Left lung (tissue), 4 donors: ENCODE measurements at regions not wholly inside any gene's neighbourhood (a gene's known extent, or its start where the extent isn't known, plus 50 kb on each side); places are given as distances from the start of the nearest gene placed in this dataset.

Source experiments
- ATAC-seq: fragments of 200-7000 bp; cut with Tn5 transposase; one replicate; pipeline ENCODE4 v1.9.1; 2020; ENCODE audit warnings: moderate library complexity
- DNase-seq, 4 donors: peaks; one replicate each; pipeline ENCODE4 v3.0.0-alpha.2; 2013 to 2020
- H3K27ac ChIP-seq, 2 donors: fragments of 200-600 bp; sonication (generic) in 1 of 2; one replicate each; pipeline versions ENCODE4 v1.5.0 to v1.8.0; 2020 to 2021
- H3K27me3 ChIP-seq, 2 donors: fragments of 200-600 bp; sonication (generic) in 1 of 2; one replicate each; pipeline versions ENCODE4 v1.5.0 to v1.8.0; 2020 to 2021
- H3K36me3 ChIP-seq, 2 donors: fragments of 200-600 bp; sonication (generic) in 1 of 2; one replicate each; pipeline versions ENCODE4 v1.5.0 to v1.8.0; 2020 to 2021
- H3K4me1 ChIP-seq, 2 donors: fragments of 200-600 bp; one replicate each; pipeline ENCODE4 v1.8.0; 2021
- H3K4me3 ChIP-seq, 2 donors: fragments of 200-600 bp; sonication (generic) in 1 of 2; one replicate each; pipeline versions ENCODE4 v1.5.0 to v1.8.0; 2020 to 2021; ENCODE audit warnings: mild to moderate bottlenecking in 1 of 2
- H3K9me3 ChIP-seq, 2 donors: fragments of 200-600 bp; sonication (generic) in 1 of 2; one replicate each; pipeline versions ENCODE4 v1.5.0 to v1.8.0; 2020 to 2021
- intact Hi-C, 2 donors: fragments of 100-400 bp; cut with DNase I; formaldehyde crosslinking; loops; one replicate each; pipeline versions ENCODE4 v1.11.2 to v1.14.2; 2022
- TF ChIP-seq, protein P1 (sequence below), 2 donors: fragments of 200-600 bp; sonication (generic) in 1 of 2; IDR thresholded peaks; one replicate each; pipeline versions ENCODE4 v1.5.0 to v1.8.0; 2021; ENCODE audit warnings: antibody characterized with exemption in 2 of 2
- donor health status: DM: no; HTN: yes; CAD: no.
- donor health status: DM: no; HTN: no; CAD: no.

DNA sequence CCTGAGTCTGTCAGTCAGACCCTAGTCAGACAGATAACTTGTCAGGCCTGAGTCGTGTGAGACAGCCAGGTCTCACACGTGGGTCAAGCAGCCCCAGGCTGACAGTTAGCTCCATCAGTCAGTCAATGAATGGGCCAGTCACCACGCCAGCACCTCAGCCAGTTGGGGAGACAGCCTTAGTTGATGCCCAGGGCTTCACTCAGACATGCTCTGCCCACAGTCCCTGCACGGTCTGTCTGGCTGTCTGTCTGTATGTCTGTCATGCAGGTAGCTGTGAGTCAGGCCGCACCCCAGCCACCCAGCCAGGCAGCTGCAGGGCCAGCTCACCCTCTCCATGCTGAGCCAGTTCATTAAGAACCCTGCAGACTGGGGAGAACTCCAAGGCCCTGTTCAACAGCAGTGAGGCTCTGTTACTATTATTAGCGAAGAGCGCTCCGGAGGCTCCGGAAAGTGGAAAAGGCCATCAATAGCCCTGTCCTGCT, 141.1 kb upstream of the PCBD1 start:
- no peak overlapping the region for H3K4me3 ChIP-seq
- H3K27ac ChIP-seq = no peak overlapping the region
- H3K36me3 ChIP-seq = no peaks in the 10 kb centered on the region
- intact Hi-C loops = no loop called here
- DNase-seq = no peak
- no peaks in the 10 kb centered on the region for H3K27me3 ChIP-seq
- H3K9me3 ChIP-seq = no peaks in the 10 kb centered on the region
- no peaks in the 10 kb centered on the region for H3K4me1 ChIP-seq
- ATAC-seq = no peak
- TF ChIP-seq, protein P1, sequence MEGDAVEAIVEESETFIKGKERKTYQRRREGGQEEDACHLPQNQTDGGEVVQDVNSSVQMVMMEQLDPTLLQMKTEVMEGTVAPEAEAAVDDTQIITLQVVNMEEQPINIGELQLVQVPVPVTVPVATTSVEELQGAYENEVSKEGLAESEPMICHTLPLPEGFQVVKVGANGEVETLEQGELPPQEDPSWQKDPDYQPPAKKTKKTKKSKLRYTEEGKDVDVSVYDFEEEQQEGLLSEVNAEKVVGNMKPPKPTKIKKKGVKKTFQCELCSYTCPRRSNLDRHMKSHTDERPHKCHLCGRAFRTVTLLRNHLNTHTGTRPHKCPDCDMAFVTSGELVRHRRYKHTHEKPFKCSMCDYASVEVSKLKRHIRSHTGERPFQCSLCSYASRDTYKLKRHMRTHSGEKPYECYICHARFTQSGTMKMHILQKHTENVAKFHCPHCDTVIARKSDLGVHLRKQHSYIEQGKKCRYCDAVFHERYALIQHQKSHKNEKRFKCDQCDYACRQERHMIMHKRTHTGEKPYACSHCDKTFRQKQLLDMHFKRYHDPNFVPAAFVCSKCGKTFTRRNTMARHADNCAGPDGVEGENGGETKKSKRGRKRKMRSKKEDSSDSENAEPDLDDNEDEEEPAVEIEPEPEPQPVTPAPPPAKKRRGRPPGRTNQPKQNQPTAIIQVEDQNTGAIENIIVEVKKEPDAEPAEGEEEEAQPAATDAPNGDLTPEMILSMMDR (IDR thresholded peaks at IDR 0.05) = no peak

DNA sequence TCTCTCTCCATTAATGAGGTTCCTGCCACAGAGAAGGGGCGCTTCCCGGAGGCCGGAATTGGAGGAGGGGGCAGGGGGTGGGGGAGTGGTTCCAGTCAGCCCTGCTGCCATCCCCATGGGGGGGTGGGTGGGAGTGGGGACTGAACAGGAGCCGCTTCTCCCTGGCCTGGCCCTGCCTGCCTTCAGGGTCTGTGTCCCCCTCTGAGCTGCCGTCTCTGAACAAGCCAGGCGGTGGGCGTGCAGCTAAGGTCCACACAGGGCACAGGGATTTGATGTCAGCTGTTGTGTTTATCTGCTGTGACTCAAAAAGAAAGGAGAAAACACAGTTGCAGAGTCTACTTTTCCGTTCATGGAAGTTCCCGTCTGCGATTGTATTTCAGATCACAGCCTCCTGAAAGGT, 141.5 kb upstream of the PCBD1 start:
- H3K9me3 ChIP-seq = no peaks in the 10 kb centered on the region
- TF ChIP-seq, protein P1 (IDR thresholded peaks at IDR 0.05) = no peak
- DNase-seq (no peak), ATAC-seq (no peak)
- H3K27ac ChIP-seq = no peak overlapping the region
- intact Hi-C loops = no loop called here
- H3K27me3 ChIP-seq = no peaks in the 10 kb centered on the region
- no peak overlapping the region for H3K4me3 ChIP-seq
- no peaks in the 10 kb centered on the region for H3K4me1 ChIP-seq
- H3K36me3 ChIP-seq = no peaks in the 10 kb centered on the region

DNA sequence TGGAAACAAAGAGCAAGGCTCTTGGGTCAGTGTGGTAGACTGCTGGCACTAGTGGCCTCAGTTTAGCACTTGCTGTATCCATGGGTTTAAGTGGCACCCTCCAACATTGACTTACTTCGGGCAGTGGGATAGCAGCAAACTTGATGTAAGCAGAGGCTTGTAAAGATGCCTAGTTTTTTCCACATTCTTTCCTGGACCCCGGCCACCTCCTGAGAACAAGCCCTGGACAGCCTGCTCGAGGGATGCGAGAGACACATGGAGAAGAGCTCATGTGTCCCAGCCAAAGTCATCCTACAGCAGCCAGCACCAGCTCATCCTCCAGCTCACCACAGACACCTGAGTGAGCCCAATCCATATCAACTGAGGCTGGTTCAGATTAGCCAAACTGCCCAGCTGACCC, 142.7 kb upstream of the PCBD1 start:
- H3K27ac ChIP-seq = no peak overlapping the region
- intact Hi-C loops = no loop called here
- ATAC-seq (no peak), DNase-seq (no peak)
- TF ChIP-seq, protein P1 (IDR thresholded peaks at IDR 0.05) = no peak
- H3K36me3 ChIP-seq = no peaks in the 10 kb centered on the region
- H3K27me3 ChIP-seq = no peaks in the 10 kb centered on the region
- H3K4me3 ChIP-seq = no peak overlapping the region
- no peaks in the 10 kb centered on the region for H3K9me3 ChIP-seq
- no peaks in the 10 kb centered on the region for H3K4me1 ChIP-seq

DNA sequence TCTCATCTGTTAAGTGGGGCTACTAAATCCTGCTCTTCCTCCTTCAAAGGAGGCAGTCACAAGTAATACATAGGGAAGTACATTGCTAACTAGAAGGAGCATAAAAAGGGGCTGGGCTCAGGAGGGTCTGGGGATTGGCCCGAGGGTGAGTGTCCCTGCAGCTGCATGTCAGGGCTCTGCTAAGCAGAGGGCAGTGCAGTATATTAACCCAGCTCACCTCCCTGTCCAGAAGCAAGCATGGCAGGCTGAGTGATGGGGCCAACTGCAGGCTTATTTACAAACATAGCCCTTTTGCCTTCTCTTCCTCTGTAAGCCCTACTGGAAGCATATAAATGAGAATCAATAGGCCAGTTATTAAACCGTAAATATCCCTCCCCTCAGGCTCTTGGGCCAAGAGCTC, 143.2 kb upstream of the PCBD1 start:
- no peaks in the 10 kb centered on the region for H3K4me1 ChIP-seq
- no peak for ATAC-seq

DNA sequence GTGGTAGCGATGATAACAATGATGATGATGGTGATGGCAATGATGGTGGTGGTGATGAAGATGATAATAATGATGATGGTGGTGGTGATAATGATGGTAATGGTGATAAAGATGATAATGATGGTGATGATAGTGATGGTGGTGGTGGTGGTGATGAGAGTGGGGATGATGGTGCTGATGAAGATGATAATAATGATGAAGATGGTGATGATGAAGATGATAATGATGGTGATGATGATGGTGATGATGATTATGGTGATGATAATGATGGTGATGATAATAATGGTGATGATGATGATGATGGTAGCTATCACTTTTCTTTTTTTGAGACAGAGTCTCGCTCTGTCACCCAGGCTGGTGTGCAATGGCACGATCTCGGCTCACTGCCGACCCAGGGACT, 144.5 kb upstream of the PCBD1 start:
- Histone ChIP-seq H3K4me3 (no peak overlapping the region), H3K9me3 (no peaks in the 10 kb centered on the region), H3K4me1 (no peaks in the 10 kb centered on the region), H3K27ac (no peak overlapping the region), H3K27me3 (no peaks in the 10 kb centered on the region), H3K36me3 (no peaks in the 10 kb centered on the region)
- intact Hi-C loops = no loop called here
- no peak for DNase-seq
- TF ChIP-seq, protein P1 (IDR thresholded peaks at IDR 0.05) = no peak
- ATAC-seq = no peak

More for the DNA sequence above, 143.2 kb upstream of the PCBD1 start:
- Histone ChIP-seq H3K27ac (no peak overlapping the region), H3K27me3 (no peaks in the 10 kb centered on the region), H3K4me3 (no peak overlapping the region), H3K9me3 (no peaks in the 10 kb centered on the region), H3K36me3 (no peaks in the 10 kb centered on the region)
- TF ChIP-seq, protein P1 (IDR thresholded peaks at IDR 0.05) = no peak
- intact Hi-C loops = no loop called here
- no peak for DNase-seq
